ENCODE measurements at regions not wholly inside any gene's neighbourhood (a gene's known extent, or its start where the extent isn't known, plus 50 kb on each side); places are given as distances from the start of the nearest gene placed in this dataset.

DNA sequence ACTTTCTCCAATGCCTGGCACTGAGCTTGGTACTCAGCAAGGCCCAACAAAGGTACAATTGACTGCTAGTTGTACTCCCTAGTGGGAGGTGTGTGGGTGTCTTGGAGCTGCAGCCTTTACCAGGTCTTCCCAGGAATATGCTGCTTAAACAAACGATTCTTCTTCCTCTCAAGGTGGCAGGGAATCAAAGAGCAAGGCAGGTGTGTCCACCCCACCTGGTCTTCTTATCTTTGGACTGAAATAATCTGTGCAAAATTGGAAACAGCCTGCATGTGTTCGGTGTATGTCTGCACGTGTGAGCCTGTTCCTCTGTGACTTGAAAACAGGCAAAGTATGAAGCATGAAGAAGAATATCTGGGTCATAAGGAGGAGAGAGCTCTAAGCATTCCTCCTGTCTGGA lies 235.3 kb downstream of the PTTG2 start:
- WGBS, 2 donors (ENCODE audit: low coverage in 1 of 2) = 71 to 90% methylated on average over 1 to 2 of the region's 3 CpGs
- no peaks in the 10 kb centered on the region for H3K27me3 ChIP-seq
- H3K9me3 ChIP-seq = peaks cover 0 to 10% (median 0%) of the 10 kb centered on the region in 3 donors
- peaks cover 0 to 17% (median 7%) of the 10 kb centered on the region in 3 donors for H3K4me1 ChIP-seq
- no peak for TF ChIP-seq POLR2A (IDR thresholded peaks at IDR 0.05)
- no peak for TF ChIP-seq POLR2AphosphoS5 (IDR thresholded peaks at IDR 0.05)
- TF ChIP-seq, protein P1, sequence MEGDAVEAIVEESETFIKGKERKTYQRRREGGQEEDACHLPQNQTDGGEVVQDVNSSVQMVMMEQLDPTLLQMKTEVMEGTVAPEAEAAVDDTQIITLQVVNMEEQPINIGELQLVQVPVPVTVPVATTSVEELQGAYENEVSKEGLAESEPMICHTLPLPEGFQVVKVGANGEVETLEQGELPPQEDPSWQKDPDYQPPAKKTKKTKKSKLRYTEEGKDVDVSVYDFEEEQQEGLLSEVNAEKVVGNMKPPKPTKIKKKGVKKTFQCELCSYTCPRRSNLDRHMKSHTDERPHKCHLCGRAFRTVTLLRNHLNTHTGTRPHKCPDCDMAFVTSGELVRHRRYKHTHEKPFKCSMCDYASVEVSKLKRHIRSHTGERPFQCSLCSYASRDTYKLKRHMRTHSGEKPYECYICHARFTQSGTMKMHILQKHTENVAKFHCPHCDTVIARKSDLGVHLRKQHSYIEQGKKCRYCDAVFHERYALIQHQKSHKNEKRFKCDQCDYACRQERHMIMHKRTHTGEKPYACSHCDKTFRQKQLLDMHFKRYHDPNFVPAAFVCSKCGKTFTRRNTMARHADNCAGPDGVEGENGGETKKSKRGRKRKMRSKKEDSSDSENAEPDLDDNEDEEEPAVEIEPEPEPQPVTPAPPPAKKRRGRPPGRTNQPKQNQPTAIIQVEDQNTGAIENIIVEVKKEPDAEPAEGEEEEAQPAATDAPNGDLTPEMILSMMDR (IDR thresholded peaks at IDR 0.05) = no peak
- TF ChIP-seq EP300 (IDR thresholded peaks at IDR 0.05) = no peak
- no peak overlapping the region for H3K4me3 ChIP-seq
- no peak for ATAC-seq
- no peak overlapping the region for H3K27ac ChIP-seq
- no peaks in the 10 kb centered on the region for H3K36me3 ChIP-seq

DNA sequence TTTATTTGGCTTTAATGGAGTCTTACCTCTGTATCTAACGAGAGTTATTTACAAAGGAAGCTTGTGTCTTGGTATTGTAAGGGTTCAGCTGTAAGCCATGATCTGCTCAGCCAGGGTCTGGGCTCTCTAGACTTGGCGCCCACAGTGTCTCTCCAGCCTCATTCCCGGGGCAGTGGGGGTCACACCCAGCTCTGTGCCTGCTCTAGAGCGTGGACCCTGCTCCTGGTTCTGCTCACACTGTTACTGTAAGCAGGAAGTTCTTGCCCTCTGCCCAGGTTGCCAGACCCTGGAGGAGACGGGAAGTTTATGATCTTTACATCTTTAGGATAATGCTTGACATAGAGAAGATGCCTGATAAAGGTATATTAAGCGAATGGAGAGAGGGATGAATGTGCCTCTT lies 235.7 kb downstream of the PTTG2 start:
- TF ChIP-seq POLR2A (IDR thresholded peaks at IDR 0.05) = no peak
- no peak for TF ChIP-seq POLR2AphosphoS5 (IDR thresholded peaks at IDR 0.05)
- TF ChIP-seq, protein P1 (IDR thresholded peaks at IDR 0.05) = no peak
- no peak for TF ChIP-seq EP300 (IDR thresholded peaks at IDR 0.05)
- Histone ChIP-seq H3K27ac (no peak overlapping the region), H3K9me3 (peaks cover 0 to 10% (median 0%) of the 10 kb centered on the region in 3 donors), H3K4me1 (peaks cover 0 to 13% (median 2%) of the 10 kb centered on the region in 3 donors), H3K36me3 (no peaks in the 10 kb centered on the region), H3K27me3 (no peaks in the 10 kb centered on the region), H3K4me3 (no peak overlapping the region)
- ATAC-seq = no peak
- WGBS, 2 donors (ENCODE audit: low coverage in 1 of 2) = 95 to 100% methylated on average over 1 to 2 of the region's 6 CpGs

DNA sequence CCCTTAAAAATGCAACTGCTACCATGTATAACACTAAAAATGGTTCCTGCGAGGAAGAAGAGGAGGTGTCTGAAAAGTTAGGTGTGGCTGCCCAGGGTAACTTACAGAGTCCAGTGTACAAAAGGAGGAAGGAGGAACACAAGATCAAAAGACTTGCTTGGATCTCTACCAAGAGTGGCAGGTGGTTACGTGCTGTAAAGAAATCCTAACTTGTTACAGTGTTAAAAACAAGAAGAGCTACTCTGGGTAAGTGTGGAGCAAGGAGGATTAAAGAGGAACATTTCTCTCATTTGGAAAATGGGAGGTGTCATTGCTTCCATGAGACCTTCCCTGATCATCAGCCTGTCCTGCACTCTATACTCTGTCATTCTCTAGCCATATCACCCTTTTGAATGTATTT lies 242.0 kb downstream of the PTTG2 start:
- no peaks in the 10 kb centered on the region for H3K27me3 ChIP-seq
- WGBS, 2 donors (ENCODE audit: low coverage in 1 of 2) = 57 to 67% methylated on average over 1 to 2 of the region's 2 CpGs
- H3K36me3 ChIP-seq = no peaks in the 10 kb centered on the region
- ATAC-seq = no peak
- H3K4me1 ChIP-seq = no peaks in the 10 kb centered on the region
- TF ChIP-seq EP300 (IDR thresholded peaks at IDR 0.05) (no peak), POLR2A (IDR thresholded peaks at IDR 0.05) (no peak), POLR2AphosphoS5 (IDR thresholded peaks at IDR 0.05) (no peak)
- TF ChIP-seq, protein P1 (IDR thresholded peaks at IDR 0.05) = no peak
- H3K4me3 ChIP-seq = no peak overlapping the region
- no peaks in the 10 kb centered on the region for H3K9me3 ChIP-seq
- no peak overlapping the region for H3K27ac ChIP-seq

DNA sequence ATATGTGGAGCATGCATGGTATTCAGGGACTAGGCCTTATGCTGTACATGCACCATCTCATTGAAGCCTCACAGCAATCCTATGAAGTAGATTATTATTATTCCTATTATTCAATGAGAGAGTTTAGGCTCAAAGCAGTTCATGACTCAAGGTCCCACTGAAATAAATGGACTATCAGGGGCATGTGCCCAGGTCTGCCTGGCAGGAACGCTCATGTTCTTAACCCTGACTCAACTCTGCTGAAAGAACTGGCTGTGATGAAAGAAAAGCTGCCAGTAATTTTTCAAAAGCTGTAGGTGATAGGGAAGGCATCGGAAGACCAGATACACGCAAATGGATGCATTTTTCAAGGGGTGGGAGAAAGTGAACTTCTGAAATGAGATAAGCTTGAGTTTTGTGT lies 243.4 kb downstream of the PTTG2 start:
- no peak for ATAC-seq
- 70 to 100% methylated on average over 1 to 3 of the region's 3 CpGs for WGBS, 2 donors (ENCODE audit: low coverage in 1 of 2)
- Histone ChIP-seq H3K27me3 (no peaks in the 10 kb centered on the region), H3K9me3 (no peaks in the 10 kb centered on the region), H3K4me3 (no peak overlapping the region), H3K27ac (no peak overlapping the region), H3K4me1 (no peaks in the 10 kb centered on the region), H3K36me3 (no peaks in the 10 kb centered on the region)
- TF ChIP-seq, protein P1 (IDR thresholded peaks at IDR 0.05) = no peak
- no peak for TF ChIP-seq EP300 (IDR thresholded peaks at IDR 0.05)
- TF ChIP-seq POLR2AphosphoS5 (IDR thresholded peaks at IDR 0.05) = no peak
- TF ChIP-seq POLR2A (IDR thresholded peaks at IDR 0.05) = no peak

DNA sequence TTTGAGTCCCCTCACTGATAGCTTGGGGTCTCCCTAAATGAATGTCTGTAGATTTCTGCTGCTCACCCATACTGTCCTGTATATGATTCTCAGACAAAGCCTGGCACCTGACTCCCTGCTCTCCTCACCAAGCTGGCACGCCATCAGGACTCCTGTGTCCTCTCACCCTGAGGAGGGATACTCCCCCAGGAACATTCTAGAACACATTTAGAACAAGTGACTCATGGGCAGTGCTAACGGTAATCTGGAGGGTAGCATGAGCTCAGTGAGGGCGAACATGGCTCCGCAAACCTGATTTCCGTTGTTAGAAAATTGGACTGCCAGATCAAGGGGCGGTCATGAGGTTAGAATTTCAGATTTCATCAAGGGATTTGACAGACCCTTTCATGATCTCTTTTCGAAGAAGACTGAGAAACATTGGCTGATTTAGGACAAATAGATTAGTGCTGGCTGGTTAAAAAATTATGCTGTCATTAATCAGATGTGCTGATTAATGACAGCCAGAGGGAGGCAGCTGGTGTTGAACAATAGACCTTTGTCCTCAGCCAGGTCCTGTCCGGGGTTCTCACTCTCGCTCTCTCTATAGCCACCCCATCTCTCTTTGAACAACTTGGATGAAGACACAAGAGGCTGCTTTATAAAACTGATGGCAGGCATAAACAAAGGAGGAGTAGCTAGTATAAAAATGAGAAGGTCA lies 244.3 kb downstream of the PTTG2 start:
- Histone ChIP-seq H3K4me3 (no peak overlapping the region), H3K27ac (no peak overlapping the region), H3K4me1 (no peaks in the 10 kb centered on the region), H3K9me3 (no peaks in the 10 kb centered on the region), H3K36me3 (no peaks in the 10 kb centered on the region), H3K27me3 (no peaks in the 10 kb centered on the region)
- 61 to 85% methylated on average over 4 to 6 of the region's 9 CpGs for WGBS, 2 donors (ENCODE audit: low coverage in 1 of 2)
- no peak for TF ChIP-seq EP300 (IDR thresholded peaks at IDR 0.05)
- TF ChIP-seq POLR2A (IDR thresholded peaks at IDR 0.05) = no peak
- no peak for TF ChIP-seq POLR2AphosphoS5 (IDR thresholded peaks at IDR 0.05)
- TF ChIP-seq, protein P1 (IDR thresholded peaks at IDR 0.05) = no peak
- no peak for ATAC-seq

All from gastroesophageal sphincter (tissue), 4 donors.